GM23338 (cell line): ENCODE measurements at regions not wholly inside any gene's neighbourhood (a gene's known extent, or its start where the extent isn't known, plus 50 kb on each side); places are given as distances from the start of the nearest gene placed in this dataset.

Experiments used
- ATAC-seq: fragments of 200-7000 bp; cut with Tn5 transposase; 3 replicates; pipeline ENCODE4 v1.9.1; 2020
- DNase-seq: peaks from one replicate; pipeline ENCODE4 v3.0.0-alpha.2; 2015; ENCODE audit warnings: low spot score
- H2AFZ ChIP-seq: fragments of 200-600 bp; sonication (generic); 2 replicates; pipeline ENCODE4 v1.8.0; 2016; ENCODE audit warnings: antibody characterized with exemption, mild to moderate bottlenecking, moderate library complexity
- H3F3A ChIP-seq: fragments of 200-600 bp; sonication (generic); replicated peaks from 2 replicates; pipeline ENCODE4 v1.8.0; 2017; ENCODE audit warnings: antibody characterized with exemption, mixed run types, low read depth
- H3K27ac ChIP-seq: fragments of 200-600 bp; sonication (generic); 2 replicates; pipeline ENCODE4 v1.6.1; 2016; ENCODE audit warnings: low read depth
- H3K27me3 ChIP-seq: fragments of 200-600 bp; sonication (generic); 2 replicates; pipeline ENCODE4 v1.8.0; 2016; ENCODE audit warnings: mild to moderate bottlenecking, mixed run types, moderate library complexity; ENCODE audit not compliant: insufficient read depth
- H3K36me3 ChIP-seq: fragments of 200-600 bp; sonication (generic); 2 replicates; pipeline ENCODE4 v1.8.0; 2016; ENCODE audit warnings: mild to moderate bottlenecking; ENCODE audit not compliant: insufficient read depth
- H3K4me1 ChIP-seq: fragments of 200-600 bp; sonication (generic); 2 replicates; pipeline ENCODE4 v1.8.0; 2016; ENCODE audit warnings: mild to moderate bottlenecking, moderate library complexity; ENCODE audit not compliant: insufficient read depth
- H3K4me2 ChIP-seq: fragments of 200-600 bp; sonication (generic); 2 replicates; pipeline ENCODE4 v1.7.1; 2017; ENCODE audit warnings: mixed run types
- H3K4me3 ChIP-seq: fragments of 200-600 bp; sonication (generic); 2 replicates; pipeline ENCODE4 v1.6.1; 2016; ENCODE audit warnings: mixed run types
- H3K79me2 ChIP-seq: fragments of 200-600 bp; sonication (generic); replicated peaks from 2 replicates; pipeline ENCODE4 v1.8.0; 2017; ENCODE audit warnings: mild to moderate bottlenecking; ENCODE audit not compliant: insufficient read depth
- H3K9me2 ChIP-seq: fragments of 200-600 bp; sonication (generic); 2 replicates; pipeline ENCODE4 v1.8.0; 2017; ENCODE audit not compliant: insufficient read depth
- H4K20me1 ChIP-seq: fragments of 200-600 bp; sonication (generic); replicated peaks from 2 replicates; pipeline ENCODE4 v1.8.0; 2017; ENCODE audit warnings: mild to moderate bottlenecking; ENCODE audit not compliant: insufficient read depth
- H3K27ac Mint-ChIP-seq: 2 replicates; pipeline ENCODE4 v1.8.0; 2020; ENCODE audit warnings: inconsistent platforms, mild to moderate bottlenecking, moderate library complexity, mixed read lengths
- H3K27me3 Mint-ChIP-seq: 3 replicates; pipeline ENCODE4 v1.8.0; 2022; ENCODE audit warnings: low read depth, mild to moderate bottlenecking, moderate library complexity, mixed read lengths, inconsistent platforms; ENCODE audit not compliant: insufficient read depth, poor library complexity
- H3K36me3 Mint-ChIP-seq: 3 replicates; pipeline ENCODE4 v1.8.0; 2021; ENCODE audit warnings: low read depth, mild to moderate bottlenecking, inconsistent platforms, moderate library complexity, mixed read lengths
- H3K4me1 Mint-ChIP-seq: 3 replicates; pipeline ENCODE4 v1.8.0; 2020; ENCODE audit warnings: mild to moderate bottlenecking, inconsistent platforms, mixed read lengths
- H3K4me3 Mint-ChIP-seq: 3 replicates; pipeline ENCODE4 v1.8.0; 2021; ENCODE audit warnings: moderate library complexity, mild to moderate bottlenecking, inconsistent platforms, mixed read lengths
- H3K9me3 Mint-ChIP-seq: 3 replicates; pipeline ENCODE4 v1.8.0; 2020; ENCODE audit warnings: moderate library complexity, mild to moderate bottlenecking, inconsistent platforms, mixed read lengths
- CREB1 ChIP-seq: fragments of 250-450 bp; sonication (Bioruptor Pico); IDR thresholded peaks from 2 replicates; pipeline ENCODE4 v1.5.0; 2020; ENCODE audit warnings: low read depth, mild to moderate bottlenecking, moderate library complexity
- CTCF ChIP-seq, 2 experiments: fragments of 200-600 bp in 1 of 2; sonication (generic) in 1 of 2; conservative IDR thresholded peaks; 2 replicates each; pipeline versions ENCODE4 v1.5.1 to v1.6.1; 2016 to 2017; ENCODE audit warnings: antibody characterized with exemption in 2 of 2, low read depth in 2 of 2, mild to moderate bottlenecking in 2 of 2, moderate library complexity in 1 of 2
- ETS1 ChIP-seq: IDR thresholded peaks from 2 replicates; pipeline ENCODE4 v1.6.1; 2016; ENCODE audit warnings: antibody characterized with exemption
- EZH2 ChIP-seq: fragments of 200-600 bp; sonication (generic); IDR thresholded peaks from one replicate; pipeline ENCODE4 v1.8.0; 2017; ENCODE audit warnings: antibody characterized with exemption, mild to moderate bottlenecking, low read depth; ENCODE audit not compliant: unreplicated experiment
- EZH2phosphoT487 ChIP-seq: fragments of 200-600 bp; sonication (generic); IDR thresholded peaks from one replicate; pipeline ENCODE4 v1.8.1; 2018; ENCODE audit warnings: antibody characterized with exemption; ENCODE audit not compliant: unreplicated experiment
- JUNB ChIP-seq: IDR thresholded peaks from one replicate; pipeline ENCODE4 v1.6.1; 2016; ENCODE audit warnings: antibody characterized with exemption; ENCODE audit not compliant: unreplicated experiment
- NANOG ChIP-seq: IDR thresholded peaks from 2 replicates; pipeline ENCODE4 v1.6.1; 2016; ENCODE audit warnings: antibody characterized with exemption, borderline replicate concordance
- POLR2AphosphoS5 ChIP-seq: IDR thresholded peaks from 2 replicates; pipeline ENCODE4 v1.6.1; 2016; ENCODE audit warnings: antibody characterized with exemption, low read depth
- STAT1 ChIP-seq: IDR thresholded peaks from one replicate; pipeline ENCODE4 v1.6.1; 2016; ENCODE audit warnings: antibody characterized with exemption; ENCODE audit not compliant: unreplicated experiment
- ZNF114 ChIP-seq: fragments of 250-450 bp; sonication (Bioruptor Pico); IDR thresholded peaks from 2 replicates; pipeline ENCODE4 v1.5.0; 2020; ENCODE audit warnings: mild to moderate bottlenecking, moderate library complexity
- ZNF331 ChIP-seq: fragments of 250-450 bp; sonication (Bioruptor Pico); IDR thresholded peaks from 2 replicates; pipeline ENCODE4 v1.5.0; 2020; ENCODE audit warnings: low read depth, mild to moderate bottlenecking, moderate library complexity
- ZNF462 ChIP-seq: fragments of 250-450 bp; sonication (Bioruptor Pico); IDR thresholded peaks from 2 replicates; pipeline ENCODE4 v1.5.0; 2020; ENCODE audit warnings: mild to moderate bottlenecking, moderate library complexity

GRCh38 chr15:70149667-70150404, 52.1 kb upstream of the TLE3 start (continued):
- TF ChIP-seq CTCF (conservative IDR thresholded peaks at IDR 0.05; ENCODE audit: low read depth in 2 of 2) (no peak), ETS1 (no peak), CREB1 (CRISPR knock-in tag) (no peak), POLR2AphosphoS5 (no peak)

- H3F3A ChIP-seq, result no peaks in the 10 kb centered on the region
- H3K79me2 ChIP-seq, result no peaks in the 10 kb centered on the region
- TF ChIP-seq EZH2 (no peak), CTCF (conservative IDR thresholded peaks at IDR 0.05; ENCODE audit: low read depth in 2 of 2) (no peak), STAT1 (no peak), EZH2phosphoT487 (no peak), ZNF331 (CRISPR knock-in tag) (no peak), JUNB (no peak), POLR2AphosphoS5 (no peak), ZNF114 (CRISPR knock-in tag) (no peak), ETS1 (no peak), NANOG (no peak), ZNF462 (CRISPR knock-in tag) (no peak)
- H3K4me1 Mint-ChIP-seq, result peaks cover 27% of the 10 kb centered on the region
- no peak overlapping the region for H2AFZ ChIP-seq
- H3K4me3 Mint-ChIP-seq, result no peak overlapping the region
- no peak overlapping the region for H3K27ac ChIP-seq
- no peaks in the 10 kb centered on the region for H3K36me3 ChIP-seq
- H4K20me1 ChIP-seq, result no peaks in the 10 kb centered on the region
- no peaks in the 10 kb centered on the region for H3K36me3 Mint-ChIP-seq
- peaks cover 13% of the 10 kb centered on the region for H3K27me3 Mint-ChIP-seq
- no peaks in the 10 kb centered on the region for H3K27me3 ChIP-seq
- H3K4me2 ChIP-seq, result no peak overlapping the region
- H3K9me2 ChIP-seq, result no peaks in the 10 kb centered on the region
- H3K9me3 Mint-ChIP-seq, result no peaks in the 10 kb centered on the region; the same call in 2 of the 3 replicates
- DNase-seq, result no peak
- ATAC-seq, result no peak; the same call in 2 of the 3 replicates
- no peak overlapping the region for H3K27ac Mint-ChIP-seq
- no peak overlapping the region for H3K4me3 ChIP-seq
- H3K4me1 ChIP-seq, result peaks cover 12% of the 10 kb centered on the region; the same call in 1 of the 2 replicates
Observed at GRCh38 chr15:70147778-70148177, 50.1 kb upstream of the TLE3 start.
